ENCODE measurements at regions not wholly inside any gene's neighbourhood (a gene's known extent, or its start where the extent isn't known, plus 50 kb on each side); places are given as distances from the start of the nearest gene placed in this dataset.
"Not testable (repeated sequence)": the region's sequence is repeated elsewhere in the genome, so short reads cannot be mapped to it uniquely, and the experiment has no call there.

DNA sequence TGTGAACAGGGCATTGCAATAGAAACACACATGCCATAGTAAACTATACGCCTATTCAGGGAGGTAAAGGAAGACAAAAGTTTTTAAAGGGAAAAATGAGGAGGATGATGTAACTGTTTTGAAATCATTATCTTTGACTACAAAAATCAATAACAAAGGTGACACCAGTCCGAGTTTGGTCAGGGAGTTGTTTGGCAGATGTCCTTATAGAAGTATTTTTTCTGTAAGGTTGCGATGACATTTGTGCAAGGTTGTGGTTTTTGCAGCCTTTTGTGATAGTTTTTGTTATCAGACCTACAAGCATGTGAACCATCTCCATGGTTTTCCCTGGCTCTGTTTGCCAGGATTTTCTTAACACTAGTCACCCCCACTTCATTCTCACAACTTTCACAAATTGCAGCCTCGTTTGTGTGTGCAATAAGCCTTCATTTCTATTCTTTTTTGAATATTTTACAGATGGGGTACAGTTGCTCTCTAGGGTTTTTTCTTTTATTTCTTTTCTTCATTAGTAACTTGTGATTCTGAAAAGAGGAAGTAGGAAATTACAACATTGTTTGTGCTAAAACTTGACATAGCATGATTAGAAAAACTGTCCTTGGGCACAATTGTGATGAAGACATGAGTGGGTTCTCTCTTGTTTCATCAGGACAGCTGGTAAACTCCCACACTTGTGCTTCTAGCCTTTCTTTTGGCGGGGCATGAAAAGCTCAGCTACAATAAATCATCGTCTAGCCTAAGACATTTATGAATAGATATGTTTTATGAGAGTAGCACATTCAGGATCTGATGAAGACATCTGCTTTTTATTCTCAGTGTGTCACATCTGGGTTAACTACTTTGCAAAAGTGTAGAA lies 60.2 kb upstream of the PNPLA4 start:
- Histone ChIP-seq H3K9me3 (no peaks in the 10 kb centered on the region), H3K4me1 (no peaks in the 10 kb centered on the region), H3K9ac (ENCODE audit: low read depth in 2 of 2, low read length in 2 of 2) (no peak overlapping the region), H3K27ac (no peak overlapping the region), H3K4me3 (no peak overlapping the region), H3K27me3 (no peaks in the 10 kb centered on the region), H3K36me3 (no peaks in the 10 kb centered on the region)
- TF ChIP-seq, protein P1, sequence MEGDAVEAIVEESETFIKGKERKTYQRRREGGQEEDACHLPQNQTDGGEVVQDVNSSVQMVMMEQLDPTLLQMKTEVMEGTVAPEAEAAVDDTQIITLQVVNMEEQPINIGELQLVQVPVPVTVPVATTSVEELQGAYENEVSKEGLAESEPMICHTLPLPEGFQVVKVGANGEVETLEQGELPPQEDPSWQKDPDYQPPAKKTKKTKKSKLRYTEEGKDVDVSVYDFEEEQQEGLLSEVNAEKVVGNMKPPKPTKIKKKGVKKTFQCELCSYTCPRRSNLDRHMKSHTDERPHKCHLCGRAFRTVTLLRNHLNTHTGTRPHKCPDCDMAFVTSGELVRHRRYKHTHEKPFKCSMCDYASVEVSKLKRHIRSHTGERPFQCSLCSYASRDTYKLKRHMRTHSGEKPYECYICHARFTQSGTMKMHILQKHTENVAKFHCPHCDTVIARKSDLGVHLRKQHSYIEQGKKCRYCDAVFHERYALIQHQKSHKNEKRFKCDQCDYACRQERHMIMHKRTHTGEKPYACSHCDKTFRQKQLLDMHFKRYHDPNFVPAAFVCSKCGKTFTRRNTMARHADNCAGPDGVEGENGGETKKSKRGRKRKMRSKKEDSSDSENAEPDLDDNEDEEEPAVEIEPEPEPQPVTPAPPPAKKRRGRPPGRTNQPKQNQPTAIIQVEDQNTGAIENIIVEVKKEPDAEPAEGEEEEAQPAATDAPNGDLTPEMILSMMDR (IDR thresholded peaks at IDR 0.05) = no peak
- intact Hi-C loops (cut with DNase I) = no loop called here
- no peak for DNase-seq

- DNase-seq; H3K36me3 ChIP-seq; H3K9ac ChIP-seq (ENCODE audit: low read depth in 2 of 2, low read length in 2 of 2); H3K4me1 ChIP-seq; H3K4me3 ChIP-seq; intact Hi-C loops (cut with DNase I); H3K27ac ChIP-seq; H3K9me3 ChIP-seq; H3K27me3 ChIP-seq: not testable (repeated sequence)
Observed at GRCh38 chrX:7986738-7987137, 59.5 kb upstream of the PNPLA4 start.

DNA sequence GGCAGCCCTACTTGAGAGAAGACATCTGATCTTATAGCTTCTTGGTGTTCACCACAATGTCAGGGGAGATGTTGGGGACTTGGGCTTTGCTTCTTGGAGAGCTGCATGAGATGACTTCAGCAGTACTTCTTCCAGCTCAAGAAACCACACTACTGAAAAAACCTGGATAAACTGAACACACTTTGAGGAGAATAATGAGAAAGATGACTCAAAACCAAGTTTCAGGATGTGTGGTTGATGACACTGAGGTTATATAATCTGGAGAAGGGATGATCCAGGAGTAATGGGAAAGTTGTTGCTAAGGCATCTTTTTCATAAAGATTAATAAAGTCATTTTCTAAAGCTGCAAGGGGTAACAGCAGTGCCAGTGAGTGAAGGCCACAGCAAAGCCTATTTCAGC lies 58.4 kb upstream of the PNPLA4 start:
- Histone ChIP-seq H3K4me1 (no peaks in the 10 kb centered on the region), H3K36me3 (no peaks in the 10 kb centered on the region), H3K27me3 (no peaks in the 10 kb centered on the region), H3K9ac (ENCODE audit: low read depth in 2 of 2, low read length in 2 of 2) (no peak overlapping the region), H3K27ac (no peak overlapping the region), H3K9me3 (no peaks in the 10 kb centered on the region), H3K4me3 (no peak overlapping the region)
- intact Hi-C loops (cut with DNase I) = no loop called here
- TF ChIP-seq, protein P1 (IDR thresholded peaks at IDR 0.05) = no peak
- DNase-seq = no peak

GRCh38 chrX:7983581-7983980 lies 56.4 kb upstream of the PNPLA4 start:
- DNase-seq = no peak
- H3K9ac ChIP-seq (ENCODE audit: low read depth in 2 of 2, low read length in 2 of 2) = no peak overlapping the region
- intact Hi-C loops (cut with DNase I) = no loop called here

More at GRCh38 chrX:7983581-7983980, 56.4 kb upstream of the PNPLA4 start:
- no peaks in the 10 kb centered on the region for H3K36me3 ChIP-seq
- H3K4me3 ChIP-seq = no peak overlapping the region
- H3K9me3 ChIP-seq = no peaks in the 10 kb centered on the region
- no peaks in the 10 kb centered on the region for H3K27me3 ChIP-seq
- no peaks in the 10 kb centered on the region for H3K4me1 ChIP-seq
- TF ChIP-seq, protein P1 (IDR thresholded peaks at IDR 0.05) = no peak
- H3K27ac ChIP-seq = no peak overlapping the region

Measured in colonic mucosa (tissue), 4 donors.